ENCODE measurements at regions not wholly inside any gene's neighbourhood (a gene's known extent, or its start where the extent isn't known, plus 50 kb on each side); places are given as distances from the start of the nearest gene placed in this dataset.

- TF ChIP-seq POLR2AphosphoS5 (IDR thresholded peaks at IDR 0.05) (no peak), CTCF (IDR thresholded peaks at IDR 0.05) (no peak), POLR2A (IDR thresholded peaks at IDR 0.05; ENCODE audit: low read depth) (no peak)
Observed at GRCh38 chr16:65739518-65739917, 617.7 kb upstream of the CDH11 start.
